ENCODE measurements at regions not wholly inside any gene's neighbourhood (a gene's known extent, or its start where the extent isn't known, plus 50 kb on each side); places are given as distances from the start of the nearest gene placed in this dataset.

GRCh38 chr20:52552181-52552872 lies 360.7 kb upstream of the ZFP64 start:
- H2AFZ ChIP-seq (replicated peaks; ENCODE audit: low read length, poor library complexity): no peak overlapping the region
- H3K4ac ChIP-seq (ENCODE audit: low read depth, low read length): no peak overlapping the region
- no peak overlapping the region for H2BK5ac ChIP-seq (ENCODE audit: low read depth, low read length, poor library complexity, severe bottlenecking)
- no peaks in the 10 kb centered on the region for H3K9me3 ChIP-seq (ENCODE audit: control insufficient read depth, insufficient read depth, low read length)
- no peak overlapping the region for H3K4me3 ChIP-seq (ENCODE audit: insufficient read depth, low read depth, low read length)
- ATAC-seq (ENCODE audit: low read depth) (no peak), DNase-seq (peak; percentile 66)
- in situ Hi-C loops (cut with MboI; ENCODE audit: low sequenced_read_pairs): no loop called here
- intact Hi-C loops (cut with micrococcal nuclease): no loop called here
- H4K8ac ChIP-seq (ENCODE audit: low read depth in 2 of 2, low read length in 2 of 2): no peak overlapping the region
- no peak overlapping the region for H3K9ac ChIP-seq (ENCODE audit: low read depth, low read length)
- H3K18ac ChIP-seq (ENCODE audit: low read depth, low read length): no peak overlapping the region
- H2BK15ac ChIP-seq (ENCODE audit: low read depth, low read length): no peak overlapping the region
- CTCF ChIA-PET: no interaction called here
- no peak overlapping the region for H2AK5ac ChIP-seq (ENCODE audit: low read depth, low read length)
- no peak overlapping the region for H4K91ac ChIP-seq (ENCODE audit: insufficient read depth, low read depth, low read length)
- no peaks in the 10 kb centered on the region for H3K9me1 ChIP-seq (ENCODE audit: insufficient read depth, low read length)
- peaks cover 3% of the 10 kb centered on the region for H3K4me1 ChIP-seq (ENCODE audit: control insufficient read depth, insufficient read depth, low read length)
- H3K14ac ChIP-seq (replicated peaks; ENCODE audit: low read depth, low read length): no peak overlapping the region
- no peaks in the 10 kb centered on the region; the same call in 1 of the 2 replicates for H3K27me3 ChIP-seq (ENCODE audit: control insufficient read depth, insufficient read depth, low read length)
- no peak overlapping the region for H3K56ac ChIP-seq (ENCODE audit: extremely low read depth, insufficient read depth, low read length)
- no peak overlapping the region for H3K27ac ChIP-seq (ENCODE audit: insufficient read depth, low read length)
- no peak overlapping the region for H4K5ac ChIP-seq (ENCODE audit: low read depth, low read length)
- POLR2A ChIA-PET (ENCODE audit: unreplicated experiment): interaction anchor here (0.7 kb wide), 1 partner anchor 21 kb away, joined by 3 read pairs; no protein-coding TSS in a partner anchor
- H3K79me1 ChIP-seq (ENCODE audit: low read depth in 1 of 2, low read length in 2 of 2): no peaks in the 10 kb centered on the region
- BruUV-seq (replicated peaks): no TSS peak
- H3K4me2 ChIP-seq (ENCODE audit: low read depth, low read length): no peak overlapping the region; the same call in 1 of the 2 replicates
- H2BK20ac ChIP-seq (ENCODE audit: low read depth, low read length): no peak overlapping the region
- no peaks in the 10 kb centered on the region for H3K36me3 ChIP-seq (ENCODE audit: control insufficient read depth, insufficient read depth, low read length)
- H4K20me1 ChIP-seq (ENCODE audit: insufficient read depth, low read length): no peaks in the 10 kb centered on the region
- dilution Hi-C loops (cut with HindIII; ENCODE audit: low sequenced_read_pairs, unreplicated experiment): no loop called here
- no peak overlapping the region for H2AK9ac ChIP-seq (replicated peaks; ENCODE audit: low read depth, low read length, poor library complexity)
- H3K23ac ChIP-seq (ENCODE audit: low read depth, low read length): no peak overlapping the region; the same call in 1 of the 2 replicates
- no peak overlapping the region for H2BK120ac ChIP-seq (ENCODE audit: low read depth, low read length)
- TF ChIP-seq MAZ (IDR thresholded peaks at IDR 0.05; ENCODE audit: borderline replicate concordance, low read depth, low read length) (no peak), CEBPB (IDR thresholded peaks at IDR 0.05; ENCODE audit: low read depth, low read length) (0 out of 2 replicates have a peak, but pooled peaks have one; percentile 3), BHLHE40 (IDR thresholded peaks at IDR 0.05; ENCODE audit: low read depth, low read length) (0 out of 2 replicates have a peak, but pooled peaks have one; percentile 5), FOS (IDR thresholded peaks at IDR 0.05; ENCODE audit: low read depth, low read length) (0 out of 2 replicates have a peak, but pooled peaks have one; percentile 12)
- WGBS, 2 experiments (ENCODE audit: extremely low coverage in 2 of 2, insufficient read length in 1 of 2): 48% methylated on average over 3 of the region's 12 CpGs; no CpG with 5 or more reads in 1 of the 2 experiments

Measured in IMR-90 (cell line).